Fibroblast of lung (primary cell): ENCODE measurements at regions not wholly inside any gene's neighbourhood (a gene's known extent, or its start where the extent isn't known, plus 50 kb on each side); places are given as distances from the start of the nearest gene placed in this dataset.

Experiments used
- DNase-seq, 2 donors: peaks; one replicate each; pipeline versions ENCODE4 v3.0.0 to v3.0.0-alpha.2; 2010; ENCODE audit warnings: low read depth in 2 of 2
- H2AFZ ChIP-seq: 2 replicates; pipeline ENCODE4 v1.5.1; 2012; ENCODE audit warnings: low read length, control low read depth, inconsistent platforms
- H3K27ac ChIP-seq: 2 replicates; pipeline ENCODE4 v1.5.1; 2011; ENCODE audit warnings: low read length, control low read depth; ENCODE audit not compliant: insufficient read depth
- H3K27me3 ChIP-seq: 2 replicates; pipeline ENCODE4 v1.5.1; 2011; ENCODE audit warnings: mild to moderate bottlenecking, low read length; ENCODE audit not compliant: control insufficient read depth, insufficient read depth
- H3K36me3 ChIP-seq: 2 replicates; pipeline ENCODE4 v1.5.1; 2011; ENCODE audit warnings: low read length; ENCODE audit not compliant: control insufficient read depth, insufficient read depth
- H3K4me1 ChIP-seq: 2 replicates; pipeline ENCODE4 v1.5.1; 2011; ENCODE audit warnings: low read length; ENCODE audit not compliant: control insufficient read depth, insufficient read depth; ENCODE audit errors: extremely low read depth
- H3K4me2 ChIP-seq: 2 replicates; pipeline ENCODE4 v1.5.1; 2011; ENCODE audit warnings: low read length, control low read depth; ENCODE audit not compliant: insufficient read depth; ENCODE audit errors: extremely low read depth
- H3K4me3 ChIP-seq, 4 experiments: fragments of 200-600 bp in 1 of 4; sonication (generic) in 1 of 4; replicated peaks in 1 of 4; 2 replicates each; pipeline ENCODE4 v1.5.1; 2011 to 2016; ENCODE audit warnings: low read length in 4 of 4, low read depth in 3 of 4, mild to moderate bottlenecking in 3 of 4, control low read depth in 2 of 4, inconsistent platforms in 1 of 4, mixed read lengths in 1 of 4; ENCODE audit not compliant: insufficient read depth in 1 of 4; ENCODE audit errors: control extremely low read depth in 1 of 4
- H3K79me2 ChIP-seq: 2 replicates; pipeline ENCODE4 v1.5.1; 2012; ENCODE audit warnings: mild to moderate bottlenecking, low read length, inconsistent platforms; ENCODE audit not compliant: control insufficient read depth, insufficient read depth
- H3K9ac ChIP-seq: 2 replicates; pipeline ENCODE4 v1.5.1; 2011; ENCODE audit warnings: mild to moderate bottlenecking, low read length, control low read depth; ENCODE audit not compliant: insufficient read depth
- H3K9me3 ChIP-seq: 2 replicates; pipeline ENCODE4 v1.5.1; 2012; ENCODE audit warnings: low read depth, low read length; ENCODE audit not compliant: control insufficient read depth, insufficient read depth
- H4K20me1 ChIP-seq: 2 replicates; pipeline ENCODE4 v1.5.1; 2011; ENCODE audit warnings: low read length; ENCODE audit not compliant: control insufficient read depth, insufficient read depth; ENCODE audit errors: extremely low read depth
- CTCF ChIP-seq, 2 donors: IDR thresholded peaks in 1 of 2; conservative IDR thresholded peaks in 1 of 2; 1 replicate in 1 of 2; 2 replicates in 1 of 2; pipeline ENCODE4 v1.5.1; 2011 to 2012; ENCODE audit warnings: low read length in 2 of 2, control low read depth in 1 of 2, inconsistent platforms in 1 of 2, low read depth in 1 of 2, mild to moderate bottlenecking in 1 of 2
- EZH2 ChIP-seq: IDR thresholded peaks from 2 replicates; pipeline ENCODE4 v1.5.1; 2012; ENCODE audit warnings: low read length, control low read depth, mild to moderate bottlenecking; ENCODE audit errors: missing control alignments

- Histone ChIP-seq H3K36me3 (no peaks in the 10 kb centered on the region), H3K79me2 (no peaks in the 10 kb centered on the region), H3K9me3 (no peaks in the 10 kb centered on the region), H3K4me3 (peak overlapping the region in 1 of 4 experiments; percentile 15), H4K20me1 (no peaks in the 10 kb centered on the region), H3K4me2 (peak overlapping the region; percentile 84), H3K9ac (no peak overlapping the region), H3K27me3 (no peaks in the 10 kb centered on the region), H2AFZ (peak overlapping the region; percentile 78), H3K27ac (peak overlapping the region; percentile 85), H3K4me1 (peaks cover 26% of the 10 kb centered on the region)
- TF ChIP-seq EZH2, result no peak
- TF ChIP-seq CTCF (conservative IDR thresholded peaks at IDR 0.05 in 1 of 2, IDR thresholded peaks at IDR 0.05 in 1 of 2; ENCODE audit: low read depth in 1 of 2, low read length in 2 of 2), result no peak
- peak; percentile 78 to 79 for DNase-seq
These were observed 78.4 kb upstream of the FUT8 start for GRCh38 chr14:65333943-65334687.

- no peaks in the 10 kb centered on the region for H3K36me3 ChIP-seq
- H3K79me2 ChIP-seq, result no peaks in the 10 kb centered on the region
- no peaks in the 10 kb centered on the region for H3K27me3 ChIP-seq
- H2AFZ ChIP-seq, result peak overlapping the region; percentile 78
- no peaks in the 10 kb centered on the region for H4K20me1 ChIP-seq
- no peaks in the 10 kb centered on the region for H3K9me3 ChIP-seq
- peak overlapping the region; percentile 85 for H3K27ac ChIP-seq
- peak overlapping the region; percentile 84 for H3K4me2 ChIP-seq
- peaks cover 26% of the 10 kb centered on the region for H3K4me1 ChIP-seq
- TF ChIP-seq CTCF (conservative IDR thresholded peaks at IDR 0.05 in 1 of 2, IDR thresholded peaks at IDR 0.05 in 1 of 2; ENCODE audit: low read depth in 1 of 2, low read length in 2 of 2) (no peak), EZH2 (no peak)
- DNase-seq, result no peak
- peak overlapping the region in 1 of 4 experiments; percentile 15 for H3K4me3 ChIP-seq
- no peak overlapping the region for H3K9ac ChIP-seq
These were observed 77.6 kb upstream of the FUT8 start for GRCh38 chr14:65334765-65335410.

- H3K4me1 ChIP-seq, result peaks cover 26% of the 10 kb centered on the region
These were observed 77.1 kb upstream of the FUT8 start for GRCh38 chr14:65335411-65335947.

More at GRCh38 chr14:65335411-65335947, 77.1 kb upstream of the FUT8 start:
- Histone ChIP-seq H3K27ac (peak overlapping the region; percentile 85), H3K27me3 (no peaks in the 10 kb centered on the region), H3K9ac (no peak overlapping the region), H3K9me3 (no peaks in the 10 kb centered on the region), H2AFZ (no peak overlapping the region), H3K4me2 (no peak overlapping the region), H3K4me3 (no peak overlapping the region), H3K79me2 (no peaks in the 10 kb centered on the region), H4K20me1 (no peaks in the 10 kb centered on the region), H3K36me3 (no peaks in the 10 kb centered on the region)
- TF ChIP-seq CTCF (conservative IDR thresholded peaks at IDR 0.05 in 1 of 2, IDR thresholded peaks at IDR 0.05 in 1 of 2; ENCODE audit: low read depth in 1 of 2, low read length in 2 of 2), result no peak
- TF ChIP-seq EZH2, result no peak
- no peak for DNase-seq
